ENCODE measurements at regions not wholly inside any gene's neighbourhood (a gene's known extent, or its start where the extent isn't known, plus 50 kb on each side); places are given as distances from the start of the nearest gene placed in this dataset.

- DNase-seq (ENCODE audit: low read depth), result no peak
Observed at GRCh38 chr7:52021343-52021742, 704.7 kb upstream of the COBL start.

- no peak for DNase-seq (ENCODE audit: low read depth)
Observed at GRCh38 chr7:52018680-52019054, 702.1 kb upstream of the COBL start.

GRCh38 chr7:52017802-52018679, 701.4 kb upstream of the COBL start:
- DNase-seq (ENCODE audit: low read depth), result no peak

GRCh38 chr7:52009181-52009580, 692.6 kb upstream of the COBL start:
- DNase-seq (ENCODE audit: low read depth), result no peak

- DNase-seq (ENCODE audit: low read depth), result no peak
Observed at GRCh38 chr7:52006674-52007073, 690.1 kb upstream of the COBL start.

DNA sequence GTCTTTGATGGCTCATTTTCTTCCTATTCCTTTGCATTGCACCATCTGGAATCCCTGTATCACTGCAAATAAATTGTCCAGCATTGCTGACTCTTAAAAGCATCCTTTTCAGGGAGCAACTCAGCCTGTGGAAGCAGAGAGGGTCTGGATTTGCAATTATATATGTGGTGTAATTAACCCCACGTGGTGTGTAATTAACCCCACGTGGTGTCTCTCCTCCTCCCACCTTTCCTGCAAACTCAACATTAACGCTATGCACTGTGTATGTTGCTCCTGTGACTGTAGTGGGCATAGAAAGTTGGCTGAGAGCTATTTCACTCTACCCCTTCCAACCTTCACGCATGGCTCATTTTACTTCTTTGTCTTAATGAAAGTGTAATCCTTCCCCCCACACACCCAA, 689.0 kb upstream of the COBL start:
- no peak for DNase-seq (ENCODE audit: low read depth)

DNA sequence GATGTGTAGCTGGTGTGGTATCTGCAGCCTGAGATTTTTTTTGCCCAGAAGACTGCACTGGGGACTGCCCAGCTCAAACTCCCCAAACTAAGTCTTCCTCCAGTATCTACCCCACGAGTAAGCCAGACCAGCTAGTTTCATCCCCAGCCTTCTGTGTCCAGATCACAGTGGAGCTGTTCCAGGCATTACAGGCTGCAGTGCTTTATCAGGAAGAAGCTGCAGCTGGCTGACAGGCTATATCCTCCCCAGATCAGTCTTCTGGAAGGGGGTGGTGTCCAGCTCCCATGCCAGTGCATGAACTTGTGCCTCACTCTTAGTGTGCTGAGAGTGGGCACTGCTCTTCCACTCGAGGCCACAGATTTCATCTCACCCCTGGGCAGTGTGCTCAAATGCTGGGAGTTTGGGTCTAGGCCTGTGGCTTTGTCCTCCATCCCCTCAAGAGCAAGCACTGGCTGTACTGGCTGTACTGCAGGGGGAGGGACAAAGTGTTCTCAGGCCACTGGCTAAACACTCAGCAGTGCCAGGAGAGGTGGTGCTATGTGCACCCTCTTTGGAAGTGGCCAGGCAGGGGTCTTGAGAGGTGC, 679.1 kb upstream of the COBL start:
- DNase-seq (ENCODE audit: low read depth), result no peak

GRCh38 chr7:51982653-51983052, 666.0 kb upstream of the COBL start:
- DNase-seq (ENCODE audit: low read depth), result no peak

DNA sequence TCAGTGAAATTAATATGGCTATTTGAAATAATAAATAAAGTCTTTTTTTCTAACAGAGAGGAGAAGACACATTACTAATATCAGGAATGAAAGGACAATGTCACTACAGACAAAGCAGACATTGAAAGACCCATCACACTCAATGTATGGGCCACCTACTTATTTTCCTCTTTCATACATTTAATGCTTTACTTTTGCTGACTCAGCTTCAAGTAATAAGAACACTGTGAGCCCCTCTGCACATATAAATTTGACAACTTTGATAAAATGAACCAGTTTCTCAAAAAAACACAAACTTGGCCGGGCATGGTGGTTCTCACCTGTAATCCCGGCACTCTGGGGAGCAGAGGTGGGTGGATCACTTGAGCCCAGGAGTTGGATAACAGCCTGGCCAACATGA, 664.2 kb upstream of the COBL start:
- DNase-seq (ENCODE audit: low read depth), result no peak

DNA sequence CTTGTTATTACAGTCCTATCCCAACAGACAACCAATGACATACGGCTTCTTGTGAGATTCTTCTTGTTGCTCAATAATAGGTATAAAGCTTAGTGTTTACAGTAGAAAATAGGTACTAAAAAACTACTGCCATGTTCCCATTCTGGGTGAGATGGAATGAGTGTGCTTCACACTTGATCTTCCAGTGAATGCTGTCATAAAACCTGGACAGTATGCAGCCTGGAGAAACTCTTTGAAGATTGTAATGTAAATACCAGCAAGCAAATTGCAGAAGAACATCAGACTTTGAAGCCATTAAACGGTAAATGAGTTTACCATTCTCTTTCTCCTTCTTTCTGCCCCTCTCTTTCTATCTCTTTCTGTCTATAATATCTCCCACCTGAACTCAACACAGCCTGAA, 663.7 kb upstream of the COBL start:
- DNase-seq (ENCODE audit: low read depth), result no peak

GRCh38 chr7:51977913-51978312, 661.3 kb upstream of the COBL start:
- DNase-seq (ENCODE audit: low read depth), result no peak

GRCh38 chr7:51973939-51974338, 657.3 kb upstream of the COBL start:
- no peak for DNase-seq (ENCODE audit: low read depth)

DNA sequence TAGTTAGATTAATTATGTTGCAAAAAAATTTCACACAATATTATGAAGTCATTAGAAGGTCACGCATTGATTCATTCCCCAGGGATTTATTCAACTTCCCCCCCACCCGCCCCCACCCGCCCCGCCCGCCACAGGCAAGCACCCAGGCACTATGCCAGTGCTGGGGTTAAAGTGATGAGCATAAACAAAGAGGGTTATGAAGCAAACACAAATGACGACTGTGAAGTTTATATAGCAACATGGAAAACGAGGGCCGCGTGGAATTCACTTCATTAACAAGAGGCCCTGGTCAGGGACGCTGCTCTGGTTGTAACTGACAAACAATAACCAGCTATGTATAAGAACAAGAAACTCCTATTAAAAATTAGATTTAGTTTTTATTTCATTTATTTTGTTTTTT, 656.5 kb upstream of the COBL start:
- DNase-seq (ENCODE audit: low read depth), result no peak

- no peak for DNase-seq (ENCODE audit: low read depth)
Observed at GRCh38 chr7:51970961-51971665, 654.5 kb upstream of the COBL start.

GRCh38 chr7:51968461-51968860, 651.9 kb upstream of the COBL start:
- DNase-seq (ENCODE audit: low read depth), result no peak

- no peak for DNase-seq (ENCODE audit: low read depth)
Observed at GRCh38 chr7:51965454-51965853, 648.8 kb upstream of the COBL start.

GRCh38 chr7:51961804-51962203, 645.2 kb upstream of the COBL start:
- no peak for DNase-seq (ENCODE audit: low read depth)

GRCh38 chr7:51950813-51951212, 634.2 kb upstream of the COBL start:
- DNase-seq (ENCODE audit: low read depth), result no peak

GRCh38 chr7:51949726-51950644, 633.4 kb upstream of the COBL start:
- no peak for DNase-seq (ENCODE audit: low read depth)

- no peak for DNase-seq (ENCODE audit: low read depth)
Observed at GRCh38 chr7:51930834-51931233, 614.2 kb upstream of the COBL start.

DNA sequence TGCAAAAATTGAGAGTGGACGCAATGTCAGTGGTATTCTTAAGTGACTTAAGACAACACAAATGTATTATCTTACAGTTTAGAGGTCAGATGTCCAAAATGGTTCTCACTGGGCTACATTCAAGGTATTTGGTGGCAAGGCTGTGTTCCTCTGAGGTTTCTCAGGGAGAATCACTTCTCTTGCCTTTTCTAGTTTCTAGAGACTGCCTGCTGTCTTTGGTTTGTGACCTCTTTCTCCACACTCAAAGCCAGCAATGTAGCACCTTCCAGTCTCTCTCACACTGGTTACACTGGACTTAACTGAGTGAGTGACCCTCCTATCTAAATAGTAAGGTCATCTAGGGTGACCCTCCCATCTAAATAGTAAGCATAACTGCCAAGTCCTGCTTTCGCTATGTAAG, 613.2 kb upstream of the COBL start:
- no peak for DNase-seq (ENCODE audit: low read depth)

DNA sequence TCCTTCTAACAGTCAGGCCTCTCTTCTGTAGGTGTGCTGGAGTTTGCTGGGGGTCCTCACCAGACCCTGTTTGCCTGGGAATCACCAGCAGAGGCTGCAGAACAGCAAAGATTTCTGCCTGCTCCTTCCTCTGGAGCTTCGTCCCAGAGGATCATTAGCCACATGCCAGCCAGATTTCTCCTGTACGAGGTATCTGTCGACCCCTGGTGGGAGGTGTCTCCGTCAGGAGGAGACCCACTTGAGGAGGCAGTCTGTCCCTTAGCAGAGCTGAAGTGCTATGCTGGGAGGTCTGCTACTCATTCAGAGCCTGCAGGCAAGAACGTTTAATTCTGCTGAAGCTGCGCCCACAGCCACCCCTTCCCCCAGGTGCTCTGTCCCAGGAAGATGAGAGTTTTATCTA, 611.1 kb upstream of the COBL start:
- no peak for DNase-seq (ENCODE audit: low read depth)
